ENCODE measurements at regions not wholly inside any gene's neighbourhood (a gene's known extent, or its start where the extent isn't known, plus 50 kb on each side); places are given as distances from the start of the nearest gene placed in this dataset.

GRCh38 chr4:3821580-3822229 lies 55.5 kb downstream of the ADRA2C start (continued):
- no peak for TF ChIP-seq RXRA (IDR thresholded peaks at IDR 0.05; ENCODE audit: borderline replicate concordance, low read depth)
- no peak for TF ChIP-seq GABPA (IDR thresholded peaks at IDR 0.05; ENCODE audit: low read depth)
- TF ChIP-seq, protein P1, sequence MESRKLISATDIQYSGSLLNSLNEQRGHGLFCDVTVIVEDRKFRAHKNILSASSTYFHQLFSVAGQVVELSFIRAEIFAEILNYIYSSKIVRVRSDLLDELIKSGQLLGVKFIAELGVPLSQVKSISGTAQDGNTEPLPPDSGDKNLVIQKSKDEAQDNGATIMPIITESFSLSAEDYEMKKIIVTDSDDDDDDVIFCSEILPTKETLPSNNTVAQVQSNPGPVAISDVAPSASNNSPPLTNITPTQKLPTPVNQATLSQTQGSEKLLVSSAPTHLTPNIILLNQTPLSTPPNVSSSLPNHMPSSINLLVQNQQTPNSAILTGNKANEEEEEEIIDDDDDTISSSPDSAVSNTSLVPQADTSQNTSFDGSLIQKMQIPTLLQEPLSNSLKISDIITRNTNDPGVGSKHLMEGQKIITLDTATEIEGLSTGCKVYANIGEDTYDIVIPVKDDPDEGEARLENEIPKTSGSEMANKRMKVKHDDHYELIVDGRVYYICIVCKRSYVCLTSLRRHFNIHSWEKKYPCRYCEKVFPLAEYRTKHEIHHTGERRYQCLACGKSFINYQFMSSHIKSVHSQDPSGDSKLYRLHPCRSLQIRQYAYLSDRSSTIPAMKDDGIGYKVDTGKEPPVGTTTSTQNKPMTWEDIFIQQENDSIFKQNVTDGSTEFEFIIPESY (IDR thresholded peaks at IDR 0.05; ENCODE audit: borderline replicate concordance, low read depth), result no peak
- TF ChIP-seq RCOR1 (IDR thresholded peaks at IDR 0.05; ENCODE audit: low read length), result no peak
- no peak for TF ChIP-seq RAD21 (IDR thresholded peaks at IDR 0.05; ENCODE audit: low read length)
- TF ChIP-seq, protein P2, sequence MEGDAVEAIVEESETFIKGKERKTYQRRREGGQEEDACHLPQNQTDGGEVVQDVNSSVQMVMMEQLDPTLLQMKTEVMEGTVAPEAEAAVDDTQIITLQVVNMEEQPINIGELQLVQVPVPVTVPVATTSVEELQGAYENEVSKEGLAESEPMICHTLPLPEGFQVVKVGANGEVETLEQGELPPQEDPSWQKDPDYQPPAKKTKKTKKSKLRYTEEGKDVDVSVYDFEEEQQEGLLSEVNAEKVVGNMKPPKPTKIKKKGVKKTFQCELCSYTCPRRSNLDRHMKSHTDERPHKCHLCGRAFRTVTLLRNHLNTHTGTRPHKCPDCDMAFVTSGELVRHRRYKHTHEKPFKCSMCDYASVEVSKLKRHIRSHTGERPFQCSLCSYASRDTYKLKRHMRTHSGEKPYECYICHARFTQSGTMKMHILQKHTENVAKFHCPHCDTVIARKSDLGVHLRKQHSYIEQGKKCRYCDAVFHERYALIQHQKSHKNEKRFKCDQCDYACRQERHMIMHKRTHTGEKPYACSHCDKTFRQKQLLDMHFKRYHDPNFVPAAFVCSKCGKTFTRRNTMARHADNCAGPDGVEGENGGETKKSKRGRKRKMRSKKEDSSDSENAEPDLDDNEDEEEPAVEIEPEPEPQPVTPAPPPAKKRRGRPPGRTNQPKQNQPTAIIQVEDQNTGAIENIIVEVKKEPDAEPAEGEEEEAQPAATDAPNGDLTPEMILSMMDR (IDR thresholded peaks at IDR 0.05), result no peak
- TF ChIP-seq GATA2 (CRISPR knock-in tag; IDR thresholded peaks at IDR 0.05), result no peak

DNA sequence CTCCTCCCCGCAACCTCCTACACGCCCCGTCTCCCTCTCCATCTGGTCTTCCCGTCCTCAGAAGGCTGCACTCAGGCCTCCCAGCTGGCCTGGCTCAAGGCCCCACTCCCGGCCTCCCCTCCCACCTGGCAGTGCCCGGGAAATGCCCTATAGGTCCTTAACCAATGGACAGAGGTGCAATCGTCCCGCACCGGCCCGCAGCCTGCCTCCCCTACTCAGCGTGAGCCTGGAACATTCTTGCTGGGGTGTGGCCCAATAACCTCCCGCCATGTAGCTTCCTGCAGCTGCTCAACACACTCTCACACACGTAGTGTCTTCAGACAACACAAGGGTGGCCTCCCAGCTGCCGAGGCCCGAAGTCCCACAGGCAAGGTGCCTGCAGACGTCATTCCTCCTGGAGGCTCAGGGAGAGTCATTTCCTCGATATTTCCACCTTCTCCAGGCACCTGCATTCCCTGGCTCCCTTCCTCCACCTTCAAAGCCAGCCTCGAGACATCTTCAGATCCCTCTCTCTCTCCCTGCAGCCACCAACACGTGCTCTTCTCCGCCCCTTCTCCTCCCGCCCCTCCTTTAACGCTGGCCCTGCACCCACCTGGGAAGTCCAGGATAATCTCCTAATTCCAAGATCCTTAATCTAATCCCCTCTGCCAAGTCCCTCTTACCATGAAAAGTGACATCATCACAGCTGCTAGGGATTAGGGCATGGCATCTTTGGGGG lies 56.2 kb downstream of the ADRA2C start:
- 51% methylated on average over 22 of the region's 22 CpGs for WGBS (ENCODE audit: low lambda C conversion rate)
- POLR2A ChIA-PET, result no interaction called here
- Histone ChIP-seq H3K9ac (no peak overlapping the region), H3K79me2 (ENCODE audit: insufficient read depth) (no peaks in the 10 kb centered on the region), H2AFZ (ENCODE audit: low read depth) (no peak overlapping the region), H3F3A (replicated peaks; ENCODE audit: insufficient read depth) (no peaks in the 10 kb centered on the region), H3K4me2 (no peak overlapping the region), H3K4me3 (ENCODE audit: low read depth in 2 of 2, low read length in 1 of 2) (no peak overlapping the region), H3K9me3 (no peaks in the 10 kb centered on the region), H3K36me3 (replicated peaks in 1 of 2; ENCODE audit: control insufficient read depth in 1 of 2, insufficient read depth in 2 of 2, low read length in 1 of 2) (no peaks in the 10 kb centered on the region), H3K9me2 (no peaks in the 10 kb centered on the region), H4K20me1 (ENCODE audit: insufficient read depth) (no peaks in the 10 kb centered on the region), H3K27ac (ENCODE audit: low read depth in 2 of 2, low read length in 1 of 2) (no peak overlapping the region; a peak in 1 of 4 replicates), H3K27me3 (ENCODE audit: insufficient read depth) (no peaks in the 10 kb centered on the region), H3K4me1 (ENCODE audit: control insufficient read depth in 1 of 2, insufficient read depth in 2 of 2, low read depth in 1 of 2, low read length in 1 of 2) (peaks cover 0 to 18% of the 10 kb centered on the region in 2 experiments; a peak in 1 of 4 replicates)
- TF ChIP-seq, protein P1 (IDR thresholded peaks at IDR 0.05; ENCODE audit: borderline replicate concordance, low read depth), result no peak
- no peak for TF ChIP-seq CHD2 (IDR thresholded peaks at IDR 0.05; ENCODE audit: low read length, partially characterized antibody)
- CTCF ChIA-PET, result interaction anchor here (1.2 kb wide), 1 partner anchor 58 kb away, joined by 4 read pairs; no protein-coding TSS in a partner anchor
- DNase-seq, result no peak
